ENCODE measurements at regions not wholly inside any gene's neighbourhood (a gene's known extent, or its start where the extent isn't known, plus 50 kb on each side); places are given as distances from the start of the nearest gene placed in this dataset.

DNA sequence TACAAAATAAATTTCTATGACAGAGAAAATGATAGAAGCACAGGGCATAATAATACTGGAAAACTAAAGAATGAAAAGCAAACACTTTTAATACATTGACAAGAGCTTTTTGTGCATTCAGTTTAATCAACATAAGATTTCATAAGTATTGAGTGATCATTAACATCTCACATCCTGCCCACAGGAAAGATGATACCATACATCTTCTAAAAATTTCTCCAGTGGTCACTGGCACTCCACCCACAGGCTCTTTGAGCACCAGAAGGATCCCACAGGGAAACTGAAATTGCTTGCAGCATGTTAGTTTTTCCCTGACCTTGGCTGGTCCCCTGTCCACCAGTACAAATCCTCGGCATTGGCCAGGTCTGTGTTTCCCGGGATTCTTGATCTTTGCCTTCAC is 186.0 kb downstream of the CEMIP2 start:
- CTCF ChIA-PET: interaction anchor here (0.6 kb wide), 1 partner anchor 480 kb away, joined by 3 read pairs; no protein-coding TSS in a partner anchor
- no peak for DNase-seq (ENCODE audit: low read depth, low spot score)
- H3K9me3 ChIP-seq (ENCODE audit: control insufficient read depth, insufficient read depth, low read length): no peaks in the 10 kb centered on the region
- TF ChIP-seq, protein P1, sequence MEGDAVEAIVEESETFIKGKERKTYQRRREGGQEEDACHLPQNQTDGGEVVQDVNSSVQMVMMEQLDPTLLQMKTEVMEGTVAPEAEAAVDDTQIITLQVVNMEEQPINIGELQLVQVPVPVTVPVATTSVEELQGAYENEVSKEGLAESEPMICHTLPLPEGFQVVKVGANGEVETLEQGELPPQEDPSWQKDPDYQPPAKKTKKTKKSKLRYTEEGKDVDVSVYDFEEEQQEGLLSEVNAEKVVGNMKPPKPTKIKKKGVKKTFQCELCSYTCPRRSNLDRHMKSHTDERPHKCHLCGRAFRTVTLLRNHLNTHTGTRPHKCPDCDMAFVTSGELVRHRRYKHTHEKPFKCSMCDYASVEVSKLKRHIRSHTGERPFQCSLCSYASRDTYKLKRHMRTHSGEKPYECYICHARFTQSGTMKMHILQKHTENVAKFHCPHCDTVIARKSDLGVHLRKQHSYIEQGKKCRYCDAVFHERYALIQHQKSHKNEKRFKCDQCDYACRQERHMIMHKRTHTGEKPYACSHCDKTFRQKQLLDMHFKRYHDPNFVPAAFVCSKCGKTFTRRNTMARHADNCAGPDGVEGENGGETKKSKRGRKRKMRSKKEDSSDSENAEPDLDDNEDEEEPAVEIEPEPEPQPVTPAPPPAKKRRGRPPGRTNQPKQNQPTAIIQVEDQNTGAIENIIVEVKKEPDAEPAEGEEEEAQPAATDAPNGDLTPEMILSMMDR (IDR thresholded peaks at IDR 0.05; ENCODE audit: low read depth, low read length): no peak
- POLR2A ChIA-PET: no interaction called here
- peaks cover 3% of the 10 kb centered on the region for H3K27me3 ChIP-seq (ENCODE audit: control insufficient read depth, insufficient read depth, low read length)
- no peak overlapping the region for H3K27ac ChIP-seq (ENCODE audit: low read depth, low read length)
- no peak overlapping the region for H3K4me3 ChIP-seq (ENCODE audit: low read depth, low read length)

DNA sequence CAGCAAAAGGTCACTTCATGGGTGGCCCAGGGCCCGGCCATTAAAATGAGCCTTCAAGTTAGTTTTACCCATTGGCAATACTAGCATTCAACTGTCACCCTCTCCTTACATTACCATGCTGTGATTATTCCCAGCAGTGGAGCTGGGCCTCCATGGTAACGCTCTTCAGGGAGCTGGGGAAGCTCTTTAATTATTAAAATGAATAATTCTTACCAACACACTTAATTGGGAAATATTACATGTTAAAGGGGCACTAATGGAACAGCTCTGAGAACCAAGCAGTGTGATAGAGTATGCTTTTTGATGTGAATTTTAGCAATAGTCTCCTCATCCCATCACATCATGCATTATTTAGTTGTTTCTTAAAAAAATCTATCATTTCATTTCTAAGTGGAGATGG is 187.2 kb downstream of the CEMIP2 start:
- ChIA-PET CTCF (interaction anchor here (0.6 to 1.5 kb wide), 3 partner anchors 23 to 444 kb away, joined by 3 to 7 read pairs (median 7); no protein-coding TSS in a partner anchor), POLR2A (no interaction called here)
- no peak for DNase-seq (ENCODE audit: low read depth, low spot score)
- TF ChIP-seq, protein P1 (IDR thresholded peaks at IDR 0.05; ENCODE audit: low read depth, low read length): no peak
- no peak overlapping the region for H3K4me3 ChIP-seq (ENCODE audit: low read depth, low read length)
- no peaks in the 10 kb centered on the region for H3K9me3 ChIP-seq (ENCODE audit: control insufficient read depth, insufficient read depth, low read length)
- no peak overlapping the region for H3K27ac ChIP-seq (ENCODE audit: low read depth, low read length)
- H3K27me3 ChIP-seq (ENCODE audit: control insufficient read depth, insufficient read depth, low read length): peaks cover 3% of the 10 kb centered on the region

DNA sequence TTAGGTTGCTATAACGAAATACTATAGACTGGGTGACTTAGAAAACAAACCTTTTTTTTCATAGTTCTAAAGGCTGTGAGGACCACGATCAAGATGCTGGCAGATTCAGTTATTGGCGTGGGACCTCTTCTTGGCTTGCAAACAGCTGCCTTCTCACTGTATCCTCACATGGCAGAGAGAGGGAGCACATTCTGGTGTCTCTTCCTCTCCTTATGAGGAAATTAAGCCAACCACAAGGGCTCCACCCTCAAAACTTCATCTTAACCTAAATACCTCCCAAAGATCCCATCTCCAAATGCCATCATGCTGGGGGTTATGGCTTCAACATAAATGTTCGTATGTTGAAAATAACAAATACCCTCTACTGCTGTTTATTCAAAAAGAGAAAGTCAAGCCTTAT is 197.1 kb downstream of the CEMIP2 start:
- TF ChIP-seq, protein P1 (IDR thresholded peaks at IDR 0.05; ENCODE audit: low read depth, low read length): no peak
- no peaks in the 10 kb centered on the region for H3K27me3 ChIP-seq (ENCODE audit: control insufficient read depth, insufficient read depth, low read length)
- no peaks in the 10 kb centered on the region for H3K9me3 ChIP-seq (ENCODE audit: control insufficient read depth, insufficient read depth, low read length)
- H3K4me3 ChIP-seq (ENCODE audit: low read depth, low read length): no peak overlapping the region
- CTCF ChIA-PET: no interaction called here
- H3K27ac ChIP-seq (ENCODE audit: low read depth, low read length): no peak overlapping the region
- no peak for DNase-seq (ENCODE audit: low read depth, low spot score)
- POLR2A ChIA-PET: no interaction called here

DNA sequence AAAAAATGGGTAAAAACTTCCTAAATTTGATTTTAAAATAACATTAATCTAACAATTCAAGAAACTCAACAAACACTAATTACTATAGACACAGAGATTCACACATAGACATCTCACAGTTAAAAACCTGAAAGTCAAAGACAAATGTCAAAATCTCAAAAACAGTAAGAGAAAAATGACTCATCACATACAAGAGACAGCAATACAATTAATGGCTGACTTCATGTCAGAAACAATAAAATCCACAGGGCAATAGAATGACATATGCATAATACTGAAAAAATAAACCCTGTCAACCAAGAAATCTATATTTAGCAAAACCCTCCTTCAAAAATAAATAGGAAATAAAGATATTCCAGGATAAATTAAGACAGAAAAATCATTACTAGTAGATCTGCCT is 200.4 kb downstream of the CEMIP2 start:
- no peaks in the 10 kb centered on the region for H3K27me3 ChIP-seq (ENCODE audit: control insufficient read depth, insufficient read depth, low read length)
- ChIA-PET CTCF (interaction anchor here (1.3 kb wide), 1 partner anchor 36 kb away, joined by 3 read pairs; no protein-coding TSS in a partner anchor), POLR2A (no interaction called here)
- H3K4me3 ChIP-seq (ENCODE audit: low read depth, low read length): no peak overlapping the region
- TF ChIP-seq, protein P1 (IDR thresholded peaks at IDR 0.05; ENCODE audit: low read depth, low read length): no peak
- no peaks in the 10 kb centered on the region for H3K9me3 ChIP-seq (ENCODE audit: control insufficient read depth, insufficient read depth, low read length)
- H3K27ac ChIP-seq (ENCODE audit: low read depth, low read length): no peak overlapping the region
- no peak for DNase-seq (ENCODE audit: low read depth, low spot score)

DNA sequence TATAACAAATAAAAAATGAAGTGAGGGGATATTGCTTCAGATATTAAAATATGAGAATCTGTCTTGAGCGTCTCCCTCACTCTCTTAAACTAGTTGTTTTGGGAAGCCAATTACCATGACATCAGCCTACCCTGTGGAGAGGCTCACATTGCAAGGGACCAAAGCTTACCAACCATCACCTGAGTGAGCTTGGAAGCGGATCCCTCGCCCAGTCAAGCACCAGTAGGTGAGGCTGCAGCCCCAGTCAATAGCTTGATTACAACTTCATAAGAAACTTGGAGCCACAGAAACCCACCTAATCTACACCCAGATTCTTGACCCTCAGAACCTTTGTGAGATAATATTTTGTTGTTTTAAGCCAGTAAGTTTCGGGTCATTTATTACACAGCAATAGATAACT is 206.2 kb downstream of the CEMIP2 start:
- no peak for DNase-seq (ENCODE audit: low read depth, low spot score)
- TF ChIP-seq, protein P1 (IDR thresholded peaks at IDR 0.05; ENCODE audit: low read depth, low read length): no peak
- Histone ChIP-seq H3K9me3 (ENCODE audit: control insufficient read depth, insufficient read depth, low read length) (no peaks in the 10 kb centered on the region), H3K4me3 (ENCODE audit: low read depth, low read length) (no peak overlapping the region), H3K27me3 (ENCODE audit: control insufficient read depth, insufficient read depth, low read length) (no peaks in the 10 kb centered on the region), H3K27ac (ENCODE audit: low read depth, low read length) (no peak overlapping the region)
- ChIA-PET CTCF (interaction anchor here (1.6 kb wide), 1 partner anchor 463 kb away, joined by 3 read pairs; no protein-coding TSS in a partner anchor), POLR2A (no interaction called here)
